HEK293 (cell line): ENCODE measurements at regions not wholly inside any gene's neighbourhood (a gene's known extent, or its start where the extent isn't known, plus 50 kb on each side); places are given as distances from the start of the nearest gene placed in this dataset.

Experiments
- CTCF ChIA-PET: fragments of 350-600 bp; formaldehyde crosslinking; extraction: SDS; loops from one replicate; lab custom pipeline; 2021; ENCODE audit warnings: antibody characterized with exemption; lab: Yijun Ruan, JAX
- POLR2A ChIA-PET: fragments of 300-600 bp; formaldehyde crosslinking; extraction: SDS; loops from one replicate; lab custom pipeline; 2020; ENCODE audit warnings: antibody characterized with exemption, inconsistent platforms; lab: Yijun Ruan, JAX
- H3K27ac ChIP-seq: fragments of 200-500 bp; sonication (Bioruptor generic); 2 replicates; pipeline ENCODE4 v1.5.1; 2014; ENCODE audit warnings: low read depth, low read length, control low read depth, inconsistent platforms; ENCODE audit errors: extremely low read depth
- H3K36me3 ChIP-seq, 2 experiments: fragments of 200-500 bp in 1 of 2; sonication (Bioruptor generic) in 1 of 2; 1 replicate in 1 of 2; 2 replicates in 1 of 2; pipeline ENCODE4 v1.5.1; 2014 to 2017; ENCODE audit warnings: inconsistent platforms in 2 of 2, low read length in 2 of 2; ENCODE audit not compliant: control insufficient read depth in 2 of 2, insufficient read depth in 1 of 2
- H3K4me1 ChIP-seq: fragments of 200-500 bp; sonication (Bioruptor generic); 2 replicates; pipeline ENCODE4 v1.5.1; 2014; ENCODE audit warnings: mild to moderate bottlenecking, low read length, inconsistent platforms; ENCODE audit not compliant: control insufficient read depth, insufficient read depth
- H3K4me3 ChIP-seq: 2 replicates; pipeline ENCODE4 v1.5.1; 2011; ENCODE audit warnings: low read depth, mild to moderate bottlenecking, control low read depth, low read length, moderate library complexity
- H3K9me3 ChIP-seq: fragments of 200-500 bp; sonication (Bioruptor generic); 2 replicates; pipeline ENCODE4 v1.5.1; 2014; ENCODE audit warnings: low read depth, low read length, inconsistent platforms; ENCODE audit not compliant: control insufficient read depth, insufficient read depth
- ELK4 ChIP-seq: IDR thresholded peaks from 2 replicates; pipeline ENCODE4 v1.6.1; 2011; ENCODE audit warnings: mild to moderate bottlenecking, low read depth, low read length, borderline replicate concordance
- GLI4 ChIP-seq: fragments of 450-650 bp; formaldehyde crosslinking; IDR thresholded peaks from 2 replicates; pipeline ENCODE4 v1.5.1; 2016; ENCODE audit warnings: missing biosample characterization, missing genetic modification characterization
- TSHZ1 ChIP-seq: fragments of 450-650 bp; formaldehyde crosslinking; IDR thresholded peaks from 2 replicates; pipeline ENCODE4 v1.5.1; 2016; ENCODE audit warnings: missing biosample characterization, missing genetic modification characterization, borderline replicate concordance
- ZBTB11 ChIP-seq: fragments of 450-650 bp; formaldehyde crosslinking; conservative IDR thresholded peaks from 2 replicates; pipeline ENCODE4 v1.5.1; 2016; ENCODE audit warnings: low read depth, missing biosample characterization, missing genetic modification characterization
- ZNF121 ChIP-seq: fragments of 450-650 bp; formaldehyde crosslinking; IDR thresholded peaks from 2 replicates; pipeline ENCODE4 v1.5.1; 2016; ENCODE audit warnings: missing biosample characterization, missing genetic modification characterization
- ZNF155 ChIP-seq: fragments of 450-650 bp; formaldehyde crosslinking; IDR thresholded peaks from 2 replicates; pipeline ENCODE4 v1.5.1; 2016; ENCODE audit warnings: missing biosample characterization, missing genetic modification characterization
- ZNF184 ChIP-seq: fragments of 450-650 bp; IDR thresholded peaks from 2 replicates; pipeline ENCODE4 v1.5.1; 2018; ENCODE audit warnings: missing biosample characterization, mild to moderate bottlenecking, missing genetic modification characterization
- ZNF202 ChIP-seq: fragments of 450-650 bp; formaldehyde crosslinking; IDR thresholded peaks from 2 replicates; pipeline ENCODE4 v1.5.1; 2016; ENCODE audit warnings: missing biosample characterization, missing genetic modification characterization, borderline replicate concordance
- ZNF23 ChIP-seq: fragments of 450-650 bp; formaldehyde crosslinking; IDR thresholded peaks from 2 replicates; pipeline ENCODE4 v1.5.1; 2016; ENCODE audit warnings: missing biosample characterization, missing genetic modification characterization, borderline replicate concordance
- ZNF280D ChIP-seq: fragments of 450-650 bp; formaldehyde crosslinking; IDR thresholded peaks from 2 replicates; pipeline ENCODE4 v1.5.1; 2016; ENCODE audit warnings: missing biosample characterization, missing genetic modification characterization
- ZNF311 ChIP-seq: fragments of 450-650 bp; formaldehyde crosslinking; IDR thresholded peaks from 2 replicates; pipeline ENCODE4 v1.5.1; 2017; ENCODE audit warnings: missing biosample characterization, missing genetic modification characterization, borderline replicate concordance
- ZNF335 ChIP-seq: fragments of 450-650 bp; formaldehyde crosslinking; conservative IDR thresholded peaks from 2 replicates; pipeline ENCODE4 v1.5.1; 2016; ENCODE audit warnings: missing biosample characterization, missing genetic modification characterization
- ZNF350 ChIP-seq: fragments of 450-650 bp; formaldehyde crosslinking; IDR thresholded peaks from 2 replicates; pipeline ENCODE4 v1.5.0; 2017; ENCODE audit warnings: missing biosample characterization, mild to moderate bottlenecking, missing genetic modification characterization
- ZNF416 ChIP-seq: fragments of 450-650 bp; formaldehyde crosslinking; IDR thresholded peaks from 2 replicates; pipeline ENCODE4 v1.5.1; 2016; ENCODE audit warnings: missing biosample characterization, missing genetic modification characterization
- ZNF488 ChIP-seq: fragments of 450-650 bp; formaldehyde crosslinking; IDR thresholded peaks from 2 replicates; pipeline ENCODE4 v1.5.1; 2016; ENCODE audit warnings: missing biosample characterization, missing genetic modification characterization
- ZNF571 ChIP-seq: fragments of 450-650 bp; formaldehyde crosslinking; IDR thresholded peaks from 2 replicates; pipeline ENCODE4 v1.5.0; 2017; ENCODE audit warnings: missing biosample characterization, missing genetic modification characterization
- ZNF701 ChIP-seq: fragments of 450-650 bp; formaldehyde crosslinking; IDR thresholded peaks from 2 replicates; pipeline ENCODE4 v1.5.1; 2016; ENCODE audit warnings: missing biosample characterization, missing genetic modification characterization
- ZNF747 ChIP-seq: fragments of 450-650 bp; formaldehyde crosslinking; IDR thresholded peaks from 2 replicates; pipeline ENCODE4 v1.5.1; 2016; ENCODE audit warnings: missing biosample characterization, missing genetic modification characterization
- TF ChIP-seq, protein P1 (sequence below): sonication (generic); formaldehyde crosslinking; IDR thresholded peaks from 2 replicates; pipeline ENCODE4 v1.8.1; 2022; ENCODE audit warnings: mild to moderate bottlenecking, moderate library complexity, missing genetic modification reagents

- TF ChIP-seq ZBTB11 (tag by site-specific recombination) (no peak), ZNF747 (tag by site-specific recombination) (no peak), ZNF416 (tag by site-specific recombination) (no peak), ZNF488 (tag by site-specific recombination) (no peak), ZNF184 (tag by site-specific recombination) (no peak), ZNF701 (tag by site-specific recombination) (no peak), ZNF155 (tag by site-specific recombination) (no peak)
Observed at GRCh38 chr18:1436199-1436598, 531.5 kb downstream of the ADCYAP1 start (continued).

DNA sequence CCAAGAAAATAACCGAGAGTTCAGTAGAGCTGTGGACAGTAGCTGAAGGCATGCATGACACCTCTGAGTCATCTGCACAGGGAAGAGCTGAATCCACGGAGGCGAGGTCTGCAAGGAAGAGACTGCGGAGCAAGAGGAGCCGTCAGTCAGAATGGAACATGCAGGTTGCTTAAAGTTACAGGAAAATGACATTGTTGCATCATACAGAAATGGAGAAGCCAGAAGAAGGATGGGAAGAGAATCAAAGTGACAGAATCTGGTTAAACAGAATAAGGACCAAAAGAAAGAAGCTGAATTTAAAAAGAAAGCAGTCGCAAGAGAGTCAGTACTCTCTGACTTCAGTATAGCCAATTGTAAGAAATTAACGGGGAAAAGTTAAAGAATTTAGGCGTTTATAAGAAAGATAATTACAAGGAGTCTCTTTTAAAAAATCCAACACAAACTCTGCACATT, 533.8 kb downstream of the ADCYAP1 start:
- H3K4me1 ChIP-seq: no peaks in the 10 kb centered on the region
- no peak for TF ChIP-seq ZNF350 (tag by site-specific recombination)
- TF ChIP-seq ZNF23: no peak
- no peak for TF ChIP-seq ZNF280D (tag by site-specific recombination)
- TF ChIP-seq ZNF121 (tag by site-specific recombination): no peak
- TF ChIP-seq GLI4 (tag by site-specific recombination): no peak
- no peak for TF ChIP-seq ZNF311 (tag by site-specific recombination)
- TF ChIP-seq ELK4: no peak
- no peak for TF ChIP-seq ZNF571 (tag by site-specific recombination)
- TF ChIP-seq, protein P1, sequence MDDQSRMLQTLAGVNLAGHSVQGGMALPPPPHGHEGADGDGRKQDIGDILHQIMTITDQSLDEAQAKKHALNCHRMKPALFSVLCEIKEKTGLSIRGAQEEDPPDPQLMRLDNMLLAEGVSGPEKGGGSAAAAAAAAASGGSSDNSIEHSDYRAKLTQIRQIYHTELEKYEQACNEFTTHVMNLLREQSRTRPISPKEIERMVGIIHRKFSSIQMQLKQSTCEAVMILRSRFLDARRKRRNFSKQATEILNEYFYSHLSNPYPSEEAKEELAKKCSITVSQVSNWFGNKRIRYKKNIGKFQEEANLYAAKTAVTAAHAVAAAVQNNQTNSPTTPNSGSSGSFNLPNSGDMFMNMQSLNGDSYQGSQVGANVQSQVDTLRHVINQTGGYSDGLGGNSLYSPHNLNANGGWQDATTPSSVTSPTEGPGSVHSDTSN: no peak
- TF ChIP-seq ZNF335: no peak
- TF ChIP-seq ZNF202 (tag by site-specific recombination): no peak
- TF ChIP-seq TSHZ1: no peak
- H3K36me3 ChIP-seq: no peaks in the 10 kb centered on the region
- ChIA-PET CTCF (interaction anchor here (0.6 kb wide), 1 partner anchor 224 kb away, joined by 3 read pairs; no protein-coding TSS in a partner anchor), POLR2A (no interaction called here)
- H3K9me3 ChIP-seq: no peaks in the 10 kb centered on the region
- no peak overlapping the region for H3K4me3 ChIP-seq
- no peak overlapping the region for H3K27ac ChIP-seq
